B cell (primary cell): ENCODE measurements at regions not wholly inside any gene's neighbourhood (a gene's known extent, or its start where the extent isn't known, plus 50 kb on each side); places are given as distances from the start of the nearest gene placed in this dataset.
"Not testable (repeated sequence)": the region's sequence is repeated elsewhere in the genome, so short reads cannot be mapped to it uniquely, and the experiment has no call there.

Experiments
- EZH2 ChIP-seq: IDR thresholded peaks from 2 replicates; pipeline ENCODE4 v1.6.1; 2012; ENCODE audit warnings: borderline replicate concordance, low read depth, mild to moderate bottlenecking, moderate library complexity, low read length; ENCODE audit not compliant: insufficient read depth, poor library complexity, severe bottlenecking
- TF ChIP-seq, protein P1 (sequence below): fragments of 200-600 bp; IDR thresholded peaks from one replicate; pipeline ENCODE4 v1.8.0; 2022; ENCODE audit warnings: antibody characterized with exemption, mild to moderate bottlenecking

DNA sequence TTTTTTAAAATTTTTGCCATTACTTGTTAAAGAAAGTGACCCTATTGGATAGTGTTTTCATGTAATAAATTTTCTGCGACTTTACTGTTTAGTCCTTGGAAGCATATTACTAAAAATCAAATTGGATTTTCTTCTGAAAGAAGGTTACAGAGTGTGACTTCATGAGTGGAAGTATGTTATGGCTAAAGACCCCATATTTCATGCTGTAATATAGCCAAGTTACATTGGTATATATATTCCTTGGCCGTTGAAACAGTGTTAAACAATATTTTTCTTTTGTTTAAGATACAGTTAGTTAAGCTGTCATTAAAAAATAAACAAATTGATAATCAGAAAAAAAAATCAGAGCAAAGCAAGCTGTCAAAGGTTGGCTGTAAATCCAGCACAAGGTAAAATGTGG lies 541.7 kb downstream of the TTLL7 start:
- TF ChIP-seq, protein P1, sequence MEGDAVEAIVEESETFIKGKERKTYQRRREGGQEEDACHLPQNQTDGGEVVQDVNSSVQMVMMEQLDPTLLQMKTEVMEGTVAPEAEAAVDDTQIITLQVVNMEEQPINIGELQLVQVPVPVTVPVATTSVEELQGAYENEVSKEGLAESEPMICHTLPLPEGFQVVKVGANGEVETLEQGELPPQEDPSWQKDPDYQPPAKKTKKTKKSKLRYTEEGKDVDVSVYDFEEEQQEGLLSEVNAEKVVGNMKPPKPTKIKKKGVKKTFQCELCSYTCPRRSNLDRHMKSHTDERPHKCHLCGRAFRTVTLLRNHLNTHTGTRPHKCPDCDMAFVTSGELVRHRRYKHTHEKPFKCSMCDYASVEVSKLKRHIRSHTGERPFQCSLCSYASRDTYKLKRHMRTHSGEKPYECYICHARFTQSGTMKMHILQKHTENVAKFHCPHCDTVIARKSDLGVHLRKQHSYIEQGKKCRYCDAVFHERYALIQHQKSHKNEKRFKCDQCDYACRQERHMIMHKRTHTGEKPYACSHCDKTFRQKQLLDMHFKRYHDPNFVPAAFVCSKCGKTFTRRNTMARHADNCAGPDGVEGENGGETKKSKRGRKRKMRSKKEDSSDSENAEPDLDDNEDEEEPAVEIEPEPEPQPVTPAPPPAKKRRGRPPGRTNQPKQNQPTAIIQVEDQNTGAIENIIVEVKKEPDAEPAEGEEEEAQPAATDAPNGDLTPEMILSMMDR, result not testable (repeated sequence)
- not testable (repeated sequence) for TF ChIP-seq EZH2
